GM12874 (cell line): ENCODE measurements at regions not wholly inside any gene's neighbourhood (a gene's known extent, or its start where the extent isn't known, plus 50 kb on each side); places are given as distances from the start of the nearest gene placed in this dataset.
A peak's percentile ranks its signal among the peaks of the same experiment; 100 is the strongest.

Experiments used
- CTCF ChIP-seq: IDR thresholded peaks from 2 replicates; pipeline ENCODE4 v1.5.1; 2011; ENCODE audit warnings: low read depth, mild to moderate bottlenecking, control low read depth, low read length, moderate library complexity; ENCODE audit not compliant: insufficient read depth

- TF ChIP-seq CTCF = no peak
These were observed 303.5 kb upstream of the TPM1 start for GRCh38 chr15:62739082-62739481.

GRCh38 chr15:62739507-62739906, 303.0 kb upstream of the TPM1 start:
- TF ChIP-seq CTCF = no peak

GRCh38 chr15:62740141-62741004, 302.2 kb upstream of the TPM1 start:
- TF ChIP-seq CTCF = no peak

- TF ChIP-seq CTCF = no peak
These were observed 301.4 kb upstream of the TPM1 start for GRCh38 chr15:62741106-62741505.

- TF ChIP-seq CTCF = peak; percentile 81
These were observed 300.0 kb upstream of the TPM1 start for GRCh38 chr15:62742409-62743171.

- no peak for TF ChIP-seq CTCF
These were observed 296.8 kb upstream of the TPM1 start for GRCh38 chr15:62745621-62746225.

- TF ChIP-seq CTCF = no peak
These were observed 294.4 kb upstream of the TPM1 start for GRCh38 chr15:62748196-62748595.
